ENCODE measurements at regions not wholly inside any gene's neighbourhood (a gene's known extent, or its start where the extent isn't known, plus 50 kb on each side); places are given as distances from the start of the nearest gene placed in this dataset.

DNA sequence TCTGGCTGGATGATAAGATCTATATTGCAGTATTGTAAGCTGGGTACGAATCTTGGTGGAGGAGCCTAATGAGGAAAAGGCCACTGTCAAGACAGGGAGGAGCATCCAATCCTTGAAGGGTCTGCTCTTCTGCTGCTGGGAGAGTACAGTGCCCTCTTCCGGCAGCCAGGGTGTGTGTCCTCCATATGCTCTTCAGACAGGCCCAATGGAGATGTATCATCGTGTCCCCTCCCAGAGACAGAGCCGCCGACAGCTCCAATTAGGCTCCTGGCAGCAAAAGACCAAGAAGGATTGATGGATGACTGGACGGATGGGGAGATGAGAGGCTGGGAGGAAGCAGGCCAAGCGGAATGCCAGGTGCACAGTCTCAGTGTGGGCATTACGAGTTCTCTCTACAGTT is 51.6 kb upstream of the PIWIL1 start:
- H3K36me3 ChIP-seq, result no peaks in the 10 kb centered on the region
- H3K4me1 ChIP-seq, result no peaks in the 10 kb centered on the region
- intact Hi-C loops (cut with DNase I), result no loop called here
- no peak overlapping the region for H3K4me3 ChIP-seq
- WGBS (ENCODE audit: insufficient coverage, low coverage, low lambda C conversion rate, missing lambda C conversion rate), result 33% methylated on average over 4 of the region's 8 CpGs
- no peak for DNase-seq
- TF ChIP-seq, protein P1, sequence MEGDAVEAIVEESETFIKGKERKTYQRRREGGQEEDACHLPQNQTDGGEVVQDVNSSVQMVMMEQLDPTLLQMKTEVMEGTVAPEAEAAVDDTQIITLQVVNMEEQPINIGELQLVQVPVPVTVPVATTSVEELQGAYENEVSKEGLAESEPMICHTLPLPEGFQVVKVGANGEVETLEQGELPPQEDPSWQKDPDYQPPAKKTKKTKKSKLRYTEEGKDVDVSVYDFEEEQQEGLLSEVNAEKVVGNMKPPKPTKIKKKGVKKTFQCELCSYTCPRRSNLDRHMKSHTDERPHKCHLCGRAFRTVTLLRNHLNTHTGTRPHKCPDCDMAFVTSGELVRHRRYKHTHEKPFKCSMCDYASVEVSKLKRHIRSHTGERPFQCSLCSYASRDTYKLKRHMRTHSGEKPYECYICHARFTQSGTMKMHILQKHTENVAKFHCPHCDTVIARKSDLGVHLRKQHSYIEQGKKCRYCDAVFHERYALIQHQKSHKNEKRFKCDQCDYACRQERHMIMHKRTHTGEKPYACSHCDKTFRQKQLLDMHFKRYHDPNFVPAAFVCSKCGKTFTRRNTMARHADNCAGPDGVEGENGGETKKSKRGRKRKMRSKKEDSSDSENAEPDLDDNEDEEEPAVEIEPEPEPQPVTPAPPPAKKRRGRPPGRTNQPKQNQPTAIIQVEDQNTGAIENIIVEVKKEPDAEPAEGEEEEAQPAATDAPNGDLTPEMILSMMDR (IDR thresholded peaks at IDR 0.05), result peak in 1 of 4 donors; percentile 6
- TF ChIP-seq POLR2A (IDR thresholded peaks at IDR 0.05), result no peak
- no peaks in the 10 kb centered on the region for H3K9me3 ChIP-seq
- peak in 1 of 4 donors; percentile 30 for ATAC-seq
- no peak overlapping the region for H3K27ac ChIP-seq
- no peaks in the 10 kb centered on the region for H3K27me3 ChIP-seq

- ATAC-seq, result no peak
- TF ChIP-seq, protein P1 (IDR thresholded peaks at IDR 0.05), result no peak
- TF ChIP-seq POLR2A (IDR thresholded peaks at IDR 0.05), result no peak
- Histone ChIP-seq H3K27me3 (no peaks in the 10 kb centered on the region), H3K36me3 (no peaks in the 10 kb centered on the region), H3K4me1 (no peaks in the 10 kb centered on the region), H3K9me3 (no peaks in the 10 kb centered on the region), H3K4me3 (no peak overlapping the region), H3K27ac (no peak overlapping the region)
- 39% methylated on average over 13 of the region's 14 CpGs for WGBS (ENCODE audit: insufficient coverage, low coverage, low lambda C conversion rate, missing lambda C conversion rate)
- DNase-seq, result no peak
- intact Hi-C loops (cut with DNase I), result no loop called here
These were observed 50.8 kb upstream of the PIWIL1 start for GRCh38 chr12:130286741-130287440.

Data from right lobe of liver (tissue), 6 donors.